Breast epithelium (tissue), 3 donors: ENCODE measurements at regions not wholly inside any gene's neighbourhood (a gene's known extent, or its start where the extent isn't known, plus 50 kb on each side); places are given as distances from the start of the nearest gene placed in this dataset.

Source experiments
- CTCF ChIP-seq, 3 donors: fragments of 450-650 bp; IDR thresholded peaks; one replicate each; pipeline ENCODE4 v1.5.1; 2016 to 2017; ENCODE audit warnings: antibody characterized with exemption in 3 of 3, mild to moderate bottlenecking in 3 of 3, moderate library complexity in 3 of 3
- POLR2A ChIP-seq: fragments of 450-650 bp; IDR thresholded peaks from one replicate; pipeline ENCODE4 v1.6.1; 2016; ENCODE audit warnings: antibody characterized with exemption, mild to moderate bottlenecking, moderate library complexity
- POLR2AphosphoS5 ChIP-seq, 3 donors: sonication (generic); formaldehyde crosslinking; IDR thresholded peaks; one replicate each; pipeline ENCODE4 v1.6.1; 2017; ENCODE audit warnings: antibody characterized with exemption in 3 of 3

- no peak for TF ChIP-seq CTCF (IDR thresholded peaks at IDR 0.05)
- no peak for TF ChIP-seq POLR2A
- no peak for TF ChIP-seq POLR2AphosphoS5 (IDR thresholded peaks at IDR 0.05)
Measured at GRCh38 chr12:131438881-131439280, 272.0 kb upstream of the SFSWAP start.
